Right lobe of liver (tissue), 4 donors: ENCODE measurements at regions not wholly inside any gene's neighbourhood (a gene's known extent, or its start where the extent isn't known, plus 50 kb on each side); places are given as distances from the start of the nearest gene placed in this dataset.

Experiments used
- CTCF ChIP-seq, 4 donors: fragments of 200-600 bp in 3 of 4; fragments of 450-650 bp in 1 of 4; IDR thresholded peaks; one replicate each; pipeline versions ENCODE4 v1.5.1 to v1.8.0; 2016 to 2022; ENCODE audit warnings: antibody characterized with exemption in 4 of 4, mild to moderate bottlenecking in 2 of 4
- POLR2A ChIP-seq: fragments of 450-650 bp; IDR thresholded peaks from one replicate; pipeline ENCODE4 v1.6.1; 2017; ENCODE audit warnings: antibody characterized with exemption, mild to moderate bottlenecking
- donor health status: DM: no; HTN: no; CAD: no.
- donor health status: DM: no; HTN: no; CAD: no.
- donor health status: DM: no; HTN: yes; CAD: no.

- TF ChIP-seq CTCF (IDR thresholded peaks at IDR 0.05) (no peak), POLR2A (no peak)
Measured at GRCh38 chr2:48854681-48855080, 99.2 kb upstream of the LHCGR start.
